ENCODE measurements at regions not wholly inside any gene's neighbourhood (a gene's known extent, or its start where the extent isn't known, plus 50 kb on each side); places are given as distances from the start of the nearest gene placed in this dataset.

- TF ChIP-seq, protein P1, sequence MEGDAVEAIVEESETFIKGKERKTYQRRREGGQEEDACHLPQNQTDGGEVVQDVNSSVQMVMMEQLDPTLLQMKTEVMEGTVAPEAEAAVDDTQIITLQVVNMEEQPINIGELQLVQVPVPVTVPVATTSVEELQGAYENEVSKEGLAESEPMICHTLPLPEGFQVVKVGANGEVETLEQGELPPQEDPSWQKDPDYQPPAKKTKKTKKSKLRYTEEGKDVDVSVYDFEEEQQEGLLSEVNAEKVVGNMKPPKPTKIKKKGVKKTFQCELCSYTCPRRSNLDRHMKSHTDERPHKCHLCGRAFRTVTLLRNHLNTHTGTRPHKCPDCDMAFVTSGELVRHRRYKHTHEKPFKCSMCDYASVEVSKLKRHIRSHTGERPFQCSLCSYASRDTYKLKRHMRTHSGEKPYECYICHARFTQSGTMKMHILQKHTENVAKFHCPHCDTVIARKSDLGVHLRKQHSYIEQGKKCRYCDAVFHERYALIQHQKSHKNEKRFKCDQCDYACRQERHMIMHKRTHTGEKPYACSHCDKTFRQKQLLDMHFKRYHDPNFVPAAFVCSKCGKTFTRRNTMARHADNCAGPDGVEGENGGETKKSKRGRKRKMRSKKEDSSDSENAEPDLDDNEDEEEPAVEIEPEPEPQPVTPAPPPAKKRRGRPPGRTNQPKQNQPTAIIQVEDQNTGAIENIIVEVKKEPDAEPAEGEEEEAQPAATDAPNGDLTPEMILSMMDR (conservative IDR thresholded peaks at IDR 0.05; ENCODE audit: low read depth, low read length), result no peak
- TF ChIP-seq EZH2 (IDR thresholded peaks at IDR 0.05; ENCODE audit: low read length, unreplicated experiment), result no peak
- no peak for TF ChIP-seq EZH2phosphoT487 (IDR thresholded peaks at IDR 0.05; ENCODE audit: borderline replicate concordance, low read length)
Measured at GRCh38 chr7:80037689-80038088, 96.9 kb upstream of the GNAI1 start.

Measured in PC-3 (cell line).